HL-60 (cell line): ENCODE measurements at regions not wholly inside any gene's neighbourhood (a gene's known extent, or its start where the extent isn't known, plus 50 kb on each side); places are given as distances from the start of the nearest gene placed in this dataset.

Experiments used
- DNase-seq, 2 experiments: peaks; one replicate each; pipeline ENCODE4 v3.0.0-alpha.2; 2010 to 2020; ENCODE audit warnings: low read depth in 1 of 2, low spot score in 1 of 2
- H3K27ac ChIP-seq: fragments of 250-450 bp; sonication (Bioruptor Pico); replicated peaks from 2 replicates; pipeline ENCODE4 v1.5.1; 2020; ENCODE audit warnings: mild to moderate bottlenecking, moderate library complexity
- H3K27me3 ChIP-seq: fragments of 250-450 bp; sonication (Bioruptor Pico); 2 replicates; pipeline ENCODE4 v1.5.1; 2021; ENCODE audit warnings: mild to moderate bottlenecking, moderate library complexity; ENCODE audit not compliant: insufficient read depth, poor library complexity, severe bottlenecking
- H3K4me3 ChIP-seq: replicated peaks from 2 replicates; pipeline ENCODE4 v1.5.1; 2011; ENCODE audit warnings: mild to moderate bottlenecking, control low read depth, low read length; ENCODE audit not compliant: insufficient read depth
- CTCF ChIP-seq: IDR thresholded peaks from one replicate; pipeline ENCODE4 v1.5.1; 2011; ENCODE audit warnings: low read length, control low read depth, inconsistent platforms; ENCODE audit not compliant: insufficient read depth
- GABPA ChIP-seq: IDR thresholded peaks from 2 replicates; pipeline ENCODE4 v1.6.1; 2012; ENCODE audit warnings: low read depth
- POLR2AphosphoS5 ChIP-seq: IDR thresholded peaks from 2 replicates; pipeline ENCODE4 v1.6.1; 2012; ENCODE audit warnings: low read depth
- REST ChIP-seq: IDR thresholded peaks from 2 replicates; pipeline ENCODE4 v1.6.1; 2012; ENCODE audit warnings: low read depth; ENCODE audit not compliant: insufficient replicate concordance
- SPI1 ChIP-seq: IDR thresholded peaks from 2 replicates; pipeline ENCODE4 v1.6.1; 2012; ENCODE audit warnings: low read depth, mild to moderate bottlenecking, borderline replicate concordance

- TF ChIP-seq SPI1: no peak
- Histone ChIP-seq H3K27ac (no peak overlapping the region), H3K27me3 (no peaks in the 10 kb centered on the region), H3K4me3 (no peak overlapping the region)
- DNase-seq: no peak
These were observed 145.0 kb upstream of the TNC start for GRCh38 chr9:115262952-115263351.

- DNase-seq: no peak
- TF ChIP-seq SPI1: no peak
- Histone ChIP-seq H3K27me3 (no peaks in the 10 kb centered on the region), H3K4me3 (no peak overlapping the region), H3K27ac (no peak overlapping the region)
These were observed 145.6 kb upstream of the TNC start for GRCh38 chr9:115263371-115264075.

GRCh38 chr9:115264313-115264712 is 146.4 kb upstream of the TNC start:
- H3K27ac ChIP-seq: no peak overlapping the region
- TF ChIP-seq SPI1 (no peak), CTCF (no peak), POLR2AphosphoS5 (no peak), REST (no peak), GABPA (no peak)
- H3K4me3 ChIP-seq: no peak overlapping the region
- no peak for DNase-seq
- no peaks in the 10 kb centered on the region for H3K27me3 ChIP-seq

- peak; percentile 83 for TF ChIP-seq REST
- no peak for TF ChIP-seq POLR2AphosphoS5
- DNase-seq: no peak
- Histone ChIP-seq H3K27ac (no peak overlapping the region), H3K4me3 (no peak overlapping the region), H3K27me3 (no peaks in the 10 kb centered on the region)
These were observed 149.8 kb upstream of the TNC start for GRCh38 chr9:115267790-115268189.

- no peak overlapping the region for H3K27ac ChIP-seq
- DNase-seq: no peak
- H3K4me3 ChIP-seq: no peak overlapping the region
- peaks cover 2% of the 10 kb centered on the region for H3K27me3 ChIP-seq
- TF ChIP-seq CTCF: no peak
- no peak for TF ChIP-seq GABPA
- TF ChIP-seq POLR2AphosphoS5: no peak
- no peak for TF ChIP-seq SPI1
- no peak for TF ChIP-seq REST
These were observed 157.8 kb upstream of the TNC start for GRCh38 chr9:115275753-115276152.
